Gastroesophageal sphincter (tissue), 3 donors: ENCODE measurements at regions not wholly inside any gene's neighbourhood (a gene's known extent, or its start where the extent isn't known, plus 50 kb on each side); places are given as distances from the start of the nearest gene placed in this dataset.

Experiments
- CTCF ChIP-seq, 4 experiments: fragments of 200-600 bp in 2 of 4; fragments of 450-650 bp in 2 of 4; sonication (generic) in 1 of 4; IDR thresholded peaks; one replicate each; pipeline ENCODE4 v1.5.1; 2017 to 2019; ENCODE audit warnings: antibody characterized with exemption in 4 of 4, mild to moderate bottlenecking in 2 of 4, moderate library complexity in 2 of 4
- EP300 ChIP-seq: sonication (generic); formaldehyde crosslinking; IDR thresholded peaks from one replicate; pipeline ENCODE4 v1.6.1; 2017; ENCODE audit warnings: antibody characterized with exemption, mild to moderate bottlenecking
- POLR2A ChIP-seq, 2 donors: fragments of 450-650 bp; IDR thresholded peaks; one replicate each; pipeline ENCODE4 v1.6.1; 2017; ENCODE audit warnings: antibody characterized with exemption in 2 of 2, mild to moderate bottlenecking in 2 of 2, moderate library complexity in 1 of 2
- POLR2AphosphoS5 ChIP-seq: sonication (generic); formaldehyde crosslinking; IDR thresholded peaks from one replicate; pipeline ENCODE4 v1.6.1; 2017; ENCODE audit warnings: antibody characterized with exemption

DNA sequence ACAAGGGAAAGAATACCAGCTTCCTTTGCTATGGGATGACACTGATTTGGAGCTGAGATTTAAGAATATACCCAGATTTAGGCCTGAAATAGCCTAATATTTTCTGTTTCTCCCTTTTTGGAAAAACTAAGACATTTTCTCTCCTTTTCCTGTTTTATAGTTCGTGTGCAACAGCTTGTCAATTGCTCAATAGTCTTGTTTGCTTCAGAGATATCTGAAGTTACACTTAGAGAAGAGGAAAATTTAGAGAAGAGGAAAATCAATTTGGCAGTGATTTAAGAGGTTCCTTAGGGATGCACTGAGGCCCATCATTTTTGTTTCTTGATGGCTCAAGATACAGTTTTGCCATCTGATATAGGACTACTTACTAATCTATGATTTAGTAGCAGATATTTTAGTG lies 398.6 kb downstream of the RFPL4B start:
- TF ChIP-seq CTCF (IDR thresholded peaks at IDR 0.05), result no peak
- no peak for TF ChIP-seq EP300
- no peak for TF ChIP-seq POLR2A (IDR thresholded peaks at IDR 0.05)
- no peak for TF ChIP-seq POLR2AphosphoS5
